GM12873 (cell line): ENCODE measurements at regions not wholly inside any gene's neighbourhood (a gene's known extent, or its start where the extent isn't known, plus 50 kb on each side); places are given as distances from the start of the nearest gene placed in this dataset.

Source experiments
- CTCF ChIP-seq: IDR thresholded peaks from 2 replicates; pipeline ENCODE4 v1.5.1; 2012; ENCODE audit warnings: low read depth, mild to moderate bottlenecking, moderate library complexity, low read length, control low read depth; ENCODE audit not compliant: insufficient read depth; ENCODE audit errors: missing control alignments

GRCh38 chr7:93697901-93698300 is 123.4 kb upstream of the CALCR start:
- TF ChIP-seq CTCF: no peak

- TF ChIP-seq CTCF: no peak
Measured at GRCh38 chr7:93693796-93694195, 119.3 kb upstream of the CALCR start.

- no peak for TF ChIP-seq CTCF
Measured at GRCh38 chr7:93690021-93690420, 115.5 kb upstream of the CALCR start.

- TF ChIP-seq CTCF: no peak
Measured at GRCh38 chr7:93678185-93678584, 103.7 kb upstream of the CALCR start.

- no peak for TF ChIP-seq CTCF
Measured at GRCh38 chr7:93663561-93664299, 89.2 kb upstream of the CALCR start.

- TF ChIP-seq CTCF: no peak
Measured at GRCh38 chr7:93651603-93652159, 77.2 kb upstream of the CALCR start.

GRCh38 chr7:93646538-93646937 is 72.0 kb upstream of the CALCR start:
- TF ChIP-seq CTCF: no peak
